ENCODE measurements at regions not wholly inside any gene's neighbourhood (a gene's known extent, or its start where the extent isn't known, plus 50 kb on each side); places are given as distances from the start of the nearest gene placed in this dataset.
A peak's percentile ranks its signal among the peaks of the same experiment; 100 is the strongest.

DNA sequence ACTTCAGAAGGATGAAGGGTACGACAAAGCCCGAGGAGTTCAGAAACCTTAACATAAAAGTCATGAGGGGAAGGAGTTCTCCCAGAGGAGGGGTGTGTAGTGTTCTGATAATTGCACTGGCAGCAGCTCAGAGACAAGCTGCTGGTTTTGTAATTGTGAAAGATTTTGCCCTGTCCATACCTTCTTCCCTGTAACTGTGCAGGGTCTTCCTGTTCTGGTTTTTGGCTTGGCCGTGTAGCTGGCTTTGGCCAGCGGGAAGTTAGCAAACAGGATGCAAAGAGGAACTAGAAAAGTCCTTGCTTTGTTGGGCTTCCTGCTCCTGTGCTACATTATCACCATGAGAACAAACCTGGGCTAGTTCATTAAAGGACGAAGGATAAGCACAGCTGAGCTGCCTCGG lies 160.8 kb downstream of the LPIN1 start:
- no peak for DNase-seq (ENCODE audit: low read depth)
- TF ChIP-seq, protein P1, sequence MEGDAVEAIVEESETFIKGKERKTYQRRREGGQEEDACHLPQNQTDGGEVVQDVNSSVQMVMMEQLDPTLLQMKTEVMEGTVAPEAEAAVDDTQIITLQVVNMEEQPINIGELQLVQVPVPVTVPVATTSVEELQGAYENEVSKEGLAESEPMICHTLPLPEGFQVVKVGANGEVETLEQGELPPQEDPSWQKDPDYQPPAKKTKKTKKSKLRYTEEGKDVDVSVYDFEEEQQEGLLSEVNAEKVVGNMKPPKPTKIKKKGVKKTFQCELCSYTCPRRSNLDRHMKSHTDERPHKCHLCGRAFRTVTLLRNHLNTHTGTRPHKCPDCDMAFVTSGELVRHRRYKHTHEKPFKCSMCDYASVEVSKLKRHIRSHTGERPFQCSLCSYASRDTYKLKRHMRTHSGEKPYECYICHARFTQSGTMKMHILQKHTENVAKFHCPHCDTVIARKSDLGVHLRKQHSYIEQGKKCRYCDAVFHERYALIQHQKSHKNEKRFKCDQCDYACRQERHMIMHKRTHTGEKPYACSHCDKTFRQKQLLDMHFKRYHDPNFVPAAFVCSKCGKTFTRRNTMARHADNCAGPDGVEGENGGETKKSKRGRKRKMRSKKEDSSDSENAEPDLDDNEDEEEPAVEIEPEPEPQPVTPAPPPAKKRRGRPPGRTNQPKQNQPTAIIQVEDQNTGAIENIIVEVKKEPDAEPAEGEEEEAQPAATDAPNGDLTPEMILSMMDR (conservative IDR thresholded peaks at IDR 0.05; ENCODE audit: low read length) = no peak
- no peak overlapping the region for H3K4me3 ChIP-seq (ENCODE audit: low read length)

DNA sequence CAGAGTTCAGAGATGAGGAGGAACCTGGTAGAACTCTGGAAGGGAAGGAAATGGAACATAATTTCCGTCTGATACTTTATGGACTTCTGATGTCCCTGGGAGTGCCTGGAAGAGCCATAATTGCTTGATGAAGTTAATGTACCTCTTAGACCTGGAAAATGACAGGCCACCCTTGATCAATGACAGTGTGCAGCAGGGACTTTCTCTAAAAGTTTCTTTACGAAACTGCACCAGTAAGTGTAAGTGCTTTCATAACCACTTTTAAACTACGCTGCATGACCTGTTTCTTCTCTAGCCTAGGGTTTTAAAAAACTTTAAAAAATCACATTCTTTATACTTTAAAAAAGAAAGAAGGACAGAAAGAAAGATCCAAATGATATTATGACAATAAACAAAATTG lies 164.5 kb downstream of the LPIN1 start:
- DNase-seq (ENCODE audit: low read depth) = no peak
- no peak overlapping the region for H3K4me3 ChIP-seq (ENCODE audit: low read length)
- TF ChIP-seq, protein P1 (conservative IDR thresholded peaks at IDR 0.05; ENCODE audit: low read length) = no peak

DNA sequence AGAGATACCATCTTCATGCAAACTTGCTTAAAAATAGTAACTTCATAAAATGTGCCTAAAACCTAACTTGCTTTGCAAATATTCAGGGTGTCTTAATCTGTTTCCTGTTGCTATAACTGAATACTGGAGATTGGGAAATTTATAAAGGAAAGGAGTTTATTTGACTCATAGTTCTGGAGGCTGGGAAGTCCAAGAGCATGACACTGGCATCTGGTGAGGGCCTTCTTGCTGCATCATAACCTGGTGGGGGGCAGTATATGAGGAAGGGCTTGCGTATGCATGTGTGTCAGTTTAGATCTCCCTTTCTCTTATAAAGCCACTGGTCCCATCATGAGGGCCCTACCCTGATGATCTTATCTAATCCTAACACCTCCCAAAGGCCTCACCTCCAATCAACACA lies 166.5 kb downstream of the LPIN1 start:
- TF ChIP-seq, protein P1 (conservative IDR thresholded peaks at IDR 0.05; ENCODE audit: low read length) = no peak
- DNase-seq (ENCODE audit: low read depth) = no peak

DNA sequence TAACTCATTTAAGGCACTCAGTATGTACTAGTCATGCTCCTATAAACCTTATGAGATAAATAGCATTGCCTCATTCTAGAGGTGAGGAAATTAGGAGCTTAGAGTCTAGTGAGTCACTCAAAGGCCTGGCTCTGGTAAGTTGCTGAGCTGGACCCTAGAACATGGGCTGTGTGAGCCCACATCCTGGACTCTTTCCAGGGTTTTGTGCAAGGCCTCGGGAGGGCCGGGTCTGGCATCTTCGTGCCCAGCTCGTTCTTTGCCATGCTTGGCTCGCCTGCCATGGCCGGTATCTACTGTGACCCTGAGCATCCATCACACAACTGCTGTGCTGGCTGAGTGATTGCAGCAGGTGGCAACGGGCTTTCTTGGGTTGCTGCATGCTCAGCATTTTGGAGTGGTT lies 168.0 kb downstream of the LPIN1 start:
- H3K4me3 ChIP-seq (ENCODE audit: low read length) = no peak overlapping the region
- TF ChIP-seq, protein P1 (conservative IDR thresholded peaks at IDR 0.05; ENCODE audit: low read length) = no peak
- DNase-seq (ENCODE audit: low read depth) = peak; percentile 7

More for the DNA sequence above, 166.5 kb downstream of the LPIN1 start:
- no peak overlapping the region for H3K4me3 ChIP-seq (ENCODE audit: low read length)

DNA sequence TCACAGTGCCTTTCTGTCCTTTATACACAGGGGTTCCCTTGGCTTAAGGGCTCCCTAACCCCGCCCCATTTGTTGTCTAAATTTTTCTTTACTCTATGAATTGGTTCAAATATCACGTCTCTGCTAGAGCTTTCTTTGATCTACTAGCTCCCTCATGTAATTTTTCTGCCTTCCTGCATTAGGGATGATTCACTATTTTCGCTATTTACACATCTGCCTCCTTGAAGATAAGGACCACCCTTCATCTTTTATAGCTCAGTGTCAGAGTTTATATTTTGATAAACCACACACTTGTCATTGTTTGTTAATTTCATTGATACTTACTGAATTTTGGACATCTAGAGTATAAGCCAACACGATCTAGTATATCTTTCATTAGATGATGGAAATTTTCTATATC lies 169.2 kb downstream of the LPIN1 start:
- no peak for DNase-seq (ENCODE audit: low read depth)
- no peak overlapping the region for H3K4me3 ChIP-seq (ENCODE audit: low read length)
- TF ChIP-seq, protein P1 (conservative IDR thresholded peaks at IDR 0.05; ENCODE audit: low read length) = no peak

DNA sequence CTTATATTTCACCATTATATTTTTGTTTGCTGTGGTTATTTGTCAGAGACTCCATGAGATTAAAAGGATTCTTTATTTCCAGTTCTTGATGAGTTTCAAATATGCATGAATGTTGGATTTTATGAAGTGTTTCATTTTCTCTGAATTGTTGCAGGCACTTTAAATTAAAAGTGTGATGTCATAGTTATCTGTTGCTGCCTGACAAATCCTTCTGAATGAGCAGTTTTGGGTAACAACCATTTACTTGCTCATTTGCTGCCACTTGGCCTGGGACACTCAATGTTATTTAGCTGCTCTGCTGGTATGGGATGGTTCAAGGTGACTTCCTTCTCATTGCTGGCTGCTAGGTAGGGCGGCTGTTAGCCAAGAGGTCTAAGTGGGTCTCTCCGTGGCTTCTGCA lies 173.5 kb downstream of the LPIN1 start:
- TF ChIP-seq, protein P1 (conservative IDR thresholded peaks at IDR 0.05; ENCODE audit: low read length) = no peak
- no peak overlapping the region for H3K4me3 ChIP-seq (ENCODE audit: low read length)
- DNase-seq (ENCODE audit: low read depth) = no peak

DNA sequence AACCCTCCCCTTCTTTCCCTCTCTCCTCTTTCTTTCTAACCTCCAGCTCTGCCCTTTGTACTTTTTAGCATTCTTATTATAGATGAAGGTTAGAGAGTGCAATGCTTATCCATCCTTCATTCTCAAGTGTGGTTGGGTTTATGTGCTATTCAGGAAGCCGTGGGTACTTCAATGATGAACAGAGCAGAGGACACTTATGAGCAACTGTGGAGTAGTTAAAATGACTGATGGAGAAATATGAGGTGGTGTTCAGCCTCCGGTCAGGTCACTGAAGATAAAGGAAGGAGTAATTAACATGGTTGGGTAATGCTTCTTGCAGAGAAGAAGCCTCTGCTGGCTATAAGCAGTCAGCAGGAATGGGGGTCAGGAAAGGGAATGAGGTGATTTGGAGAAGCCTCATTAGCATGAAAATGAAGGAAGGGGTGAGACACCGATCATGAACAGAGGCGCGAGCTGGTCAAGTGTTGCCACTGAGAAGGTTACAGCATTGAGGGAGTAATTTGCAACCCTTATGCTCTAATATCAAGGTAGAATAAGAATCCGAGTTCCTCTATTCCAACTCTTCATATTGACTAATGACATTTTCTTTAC lies 174.7 kb downstream of the LPIN1 start:
- DNase-seq (ENCODE audit: low read depth) = no peak
- H3K4me3 ChIP-seq (ENCODE audit: low read length) = no peak overlapping the region
- TF ChIP-seq, protein P1 (conservative IDR thresholded peaks at IDR 0.05; ENCODE audit: low read length) = no peak

Measured in AG10803 (cell line).